ENCODE measurements at regions not wholly inside any gene's neighbourhood (a gene's known extent, or its start where the extent isn't known, plus 50 kb on each side); places are given as distances from the start of the nearest gene placed in this dataset.

DNA sequence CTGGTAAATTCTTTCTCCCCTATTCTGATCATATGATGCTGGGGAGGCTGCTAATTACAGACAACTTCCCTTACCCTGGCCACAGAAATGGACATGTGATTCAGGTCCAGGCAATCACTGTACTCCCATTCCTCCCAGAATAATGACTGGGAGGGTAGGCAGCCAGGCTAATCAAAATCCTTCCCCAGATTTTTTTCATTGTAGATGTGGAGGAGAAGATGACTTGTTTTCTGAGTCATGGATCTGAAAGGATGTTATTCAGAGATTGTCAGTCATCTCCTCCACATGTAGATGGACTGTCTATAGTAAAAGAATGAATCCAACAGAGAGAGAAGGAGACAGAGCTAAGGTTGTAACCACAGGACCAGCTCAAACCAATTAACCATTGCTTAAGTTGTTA, 123.9 kb upstream of the PUM3 start:
- Histone ChIP-seq H3K79me1 (ENCODE audit: insufficient read depth, low read depth, low read length, poor library complexity, severe bottlenecking) (no peaks in the 10 kb centered on the region), H2AFZ (ENCODE audit: low read length) (no peak overlapping the region), H3K4me1 (ENCODE audit: insufficient read depth, low read length) (no peaks in the 10 kb centered on the region), H2BK5ac (ENCODE audit: insufficient read length, low read length) (no peak overlapping the region), H3K23me2 (ENCODE audit: insufficient read length, low read depth, low read length, poor library complexity, severe bottlenecking) (no peaks in the 10 kb centered on the region), H4K20me1 (ENCODE audit: control insufficient read depth, insufficient read depth, insufficient read length) (no peaks in the 10 kb centered on the region), H3K18ac (ENCODE audit: insufficient read length, low read depth, low read length) (no peak overlapping the region), H3K14ac (ENCODE audit: insufficient read depth, low read length) (no peak overlapping the region), H3K27me3 (ENCODE audit: insufficient read depth, low read length) (no peaks in the 10 kb centered on the region), H2BK12ac (ENCODE audit: insufficient read length, low read depth, low read length) (no peak overlapping the region), H4K91ac (ENCODE audit: insufficient read length, low read depth, low read length) (no peak overlapping the region), H3K9ac (ENCODE audit: extremely low read depth, insufficient read length, low read length) (no peak overlapping the region), H3K4me2 (ENCODE audit: insufficient read depth, insufficient read length, low read length) (no peak overlapping the region), H2AK5ac (ENCODE audit: insufficient read length, low read length) (no peak overlapping the region), H2BK120ac (ENCODE audit: low read depth, low read length, poor library complexity, severe bottlenecking) (no peak overlapping the region), H3K56ac (ENCODE audit: insufficient read length, low read depth, low read length) (peak overlapping the region; percentile 5), H2BK20ac (ENCODE audit: low read depth, low read length, poor library complexity, severe bottlenecking) (no peak overlapping the region), H3K79me2 (ENCODE audit: insufficient read depth, low read length) (no peaks in the 10 kb centered on the region), H4K8ac (replicated peaks; ENCODE audit: insufficient read length, low read depth, low read length) (no peak overlapping the region), H3K9me3 (ENCODE audit: control insufficient read depth, low read depth, low read length) (no peaks in the 10 kb centered on the region), H4K5ac (ENCODE audit: insufficient read length, low read depth, low read length) (no peak overlapping the region), H3K23ac (ENCODE audit: insufficient read length, low read depth, low read length) (no peak overlapping the region), H3T11ph (ENCODE audit: low read length) (no peak overlapping the region), H2BK15ac (ENCODE audit: low read depth, low read length) (no peak overlapping the region), H3K27ac (ENCODE audit: insufficient read length, low read depth, low read length) (no peak overlapping the region), H3K4ac (ENCODE audit: low read depth, low read length) (no peak overlapping the region)
- no peak for DNase-seq
- peaks cover 11 to 14% of the 10 kb centered on the region in 2 experiments for H3K9me3 Mint-ChIP-seq
- TF ChIP-seq, protein P1, sequence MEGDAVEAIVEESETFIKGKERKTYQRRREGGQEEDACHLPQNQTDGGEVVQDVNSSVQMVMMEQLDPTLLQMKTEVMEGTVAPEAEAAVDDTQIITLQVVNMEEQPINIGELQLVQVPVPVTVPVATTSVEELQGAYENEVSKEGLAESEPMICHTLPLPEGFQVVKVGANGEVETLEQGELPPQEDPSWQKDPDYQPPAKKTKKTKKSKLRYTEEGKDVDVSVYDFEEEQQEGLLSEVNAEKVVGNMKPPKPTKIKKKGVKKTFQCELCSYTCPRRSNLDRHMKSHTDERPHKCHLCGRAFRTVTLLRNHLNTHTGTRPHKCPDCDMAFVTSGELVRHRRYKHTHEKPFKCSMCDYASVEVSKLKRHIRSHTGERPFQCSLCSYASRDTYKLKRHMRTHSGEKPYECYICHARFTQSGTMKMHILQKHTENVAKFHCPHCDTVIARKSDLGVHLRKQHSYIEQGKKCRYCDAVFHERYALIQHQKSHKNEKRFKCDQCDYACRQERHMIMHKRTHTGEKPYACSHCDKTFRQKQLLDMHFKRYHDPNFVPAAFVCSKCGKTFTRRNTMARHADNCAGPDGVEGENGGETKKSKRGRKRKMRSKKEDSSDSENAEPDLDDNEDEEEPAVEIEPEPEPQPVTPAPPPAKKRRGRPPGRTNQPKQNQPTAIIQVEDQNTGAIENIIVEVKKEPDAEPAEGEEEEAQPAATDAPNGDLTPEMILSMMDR (conservative IDR thresholded peaks at IDR 0.05), result no peak
- H3K36me3 Mint-ChIP-seq (ENCODE audit: insufficient read depth in 1 of 3, low read depth in 3 of 3), result peaks cover 0 to 11% (median 4%) of the 10 kb centered on the region in 3 experiments; a peak in 4 of 7 replicates
- no peaks in the 10 kb centered on the region; the same call in none of the 2 replicates for H3K27me3 Mint-ChIP-seq (ENCODE audit: low read depth)
- peaks cover 3 to 9% of the 10 kb centered on the region in 2 experiments; a peak in 2 of 4 replicates for H3K4me1 Mint-ChIP-seq
- no peak overlapping the region for H3K4me3 Mint-ChIP-seq
- no peak overlapping the region for H3K27ac Mint-ChIP-seq
